Fibroblast of skin of abdomen (primary cell): ENCODE measurements at regions not wholly inside any gene's neighbourhood (a gene's known extent, or its start where the extent isn't known, plus 50 kb on each side); places are given as distances from the start of the nearest gene placed in this dataset.

ENCODE experiments used
- DNase-seq: peaks from one replicate; pipeline ENCODE4 v3.0.0-alpha.2; 2013

- DNase-seq = no peak
Measured at GRCh38 chr20:7716286-7716972, 223.8 kb downstream of the HAO1 start.

- no peak for DNase-seq
Measured at GRCh38 chr20:7722564-7722963, 217.7 kb downstream of the HAO1 start.

- peak; percentile 5 for DNase-seq
Measured at GRCh38 chr20:7723284-7723683, 217.0 kb downstream of the HAO1 start.

- peak; percentile 17 for DNase-seq
Measured at GRCh38 chr20:7728338-7728737, 211.9 kb downstream of the HAO1 start.

GRCh38 chr20:7734216-7734615 is 206.0 kb downstream of the HAO1 start:
- no peak for DNase-seq

- DNase-seq = no peak
Measured at GRCh38 chr20:7736336-7736735, 203.9 kb downstream of the HAO1 start.

- no peak for DNase-seq
Measured at GRCh38 chr20:7741866-7742265, 198.4 kb downstream of the HAO1 start.

- DNase-seq = peak; percentile 37
Measured at GRCh38 chr20:7742479-7742878, 197.8 kb downstream of the HAO1 start.

- DNase-seq = peak; percentile 65
Measured at GRCh38 chr20:7744411-7744810, 195.8 kb downstream of the HAO1 start.

GRCh38 chr20:7748624-7749023 is 191.6 kb downstream of the HAO1 start:
- DNase-seq = no peak

GRCh38 chr20:7754102-7754501 is 186.2 kb downstream of the HAO1 start:
- DNase-seq = no peak

GRCh38 chr20:7758406-7758805 is 181.9 kb downstream of the HAO1 start:
- DNase-seq = peak; percentile 56

- peak; percentile 83 for DNase-seq
Measured at GRCh38 chr20:7760247-7761031, 179.8 kb downstream of the HAO1 start.

- DNase-seq = no peak
Measured at GRCh38 chr20:7765221-7765620, 175.0 kb downstream of the HAO1 start.

GRCh38 chr20:7770046-7770445 is 170.2 kb downstream of the HAO1 start:
- DNase-seq = no peak

GRCh38 chr20:7770578-7770977 is 169.7 kb downstream of the HAO1 start:
- DNase-seq = no peak

- DNase-seq = peak; percentile 37
Measured at GRCh38 chr20:7772371-7772770, 167.9 kb downstream of the HAO1 start.

GRCh38 chr20:7773511-7773910 is 166.7 kb downstream of the HAO1 start:
- no peak for DNase-seq

- DNase-seq = no peak
Measured at GRCh38 chr20:7775072-7775471, 165.2 kb downstream of the HAO1 start.

GRCh38 chr20:7776148-7776547 is 164.1 kb downstream of the HAO1 start:
- no peak for DNase-seq

GRCh38 chr20:7790189-7790588 is 150.1 kb downstream of the HAO1 start:
- peak; percentile 32 for DNase-seq

- peak; percentile 22 for DNase-seq
Measured at GRCh38 chr20:7792150-7792869, 147.9 kb downstream of the HAO1 start.

GRCh38 chr20:7798176-7798575 is 142.1 kb downstream of the HAO1 start:
- DNase-seq = no peak

GRCh38 chr20:7799862-7800261 is 140.4 kb downstream of the HAO1 start:
- no peak for DNase-seq
